ENCODE measurements at regions not wholly inside any gene's neighbourhood (a gene's known extent, or its start where the extent isn't known, plus 50 kb on each side); places are given as distances from the start of the nearest gene placed in this dataset.
A peak's percentile ranks its signal among the peaks of the same experiment; 100 is the strongest.

DNA sequence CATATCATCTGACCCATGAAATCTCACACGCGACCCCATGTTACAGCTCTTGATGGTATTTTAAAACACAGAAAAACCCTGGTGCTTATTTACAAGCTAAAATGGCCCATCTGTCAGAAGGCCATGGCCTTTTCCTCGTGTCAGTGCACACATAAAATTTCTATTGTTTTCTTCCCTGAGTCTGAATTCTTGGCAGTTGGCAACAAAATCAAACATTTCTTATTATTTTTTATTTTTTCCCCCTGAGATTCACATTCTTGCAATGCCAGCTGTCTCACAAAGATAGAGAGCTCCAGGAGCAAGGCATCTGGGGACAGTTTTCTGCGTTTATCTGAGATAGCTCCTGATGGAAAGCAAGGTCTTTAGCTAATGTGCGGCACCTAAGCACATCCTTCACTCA, 818.1 kb upstream of the TMEM132C start:
- DNase-seq (ENCODE audit: low spot score) (no peak), ATAC-seq (ENCODE audit: low read depth) (no peak)
- Histone ChIP-seq H3K36me3 (ENCODE audit: low read depth) (no peaks in the 10 kb centered on the region), H3K9me3 (ENCODE audit: severe bottlenecking) (no peaks in the 10 kb centered on the region), H3K27me3 (ENCODE audit: insufficient read depth, poor library complexity, severe bottlenecking) (peaks cover under 1% of the 10 kb centered on the region), H3K4me3 (ENCODE audit: severe bottlenecking) (no peak overlapping the region), H3K27ac (ENCODE audit: poor library complexity, severe bottlenecking) (no peak overlapping the region), H3K4me1 (ENCODE audit: insufficient read depth, poor library complexity, severe bottlenecking) (no peaks in the 10 kb centered on the region)
- TF ChIP-seq, protein P1, sequence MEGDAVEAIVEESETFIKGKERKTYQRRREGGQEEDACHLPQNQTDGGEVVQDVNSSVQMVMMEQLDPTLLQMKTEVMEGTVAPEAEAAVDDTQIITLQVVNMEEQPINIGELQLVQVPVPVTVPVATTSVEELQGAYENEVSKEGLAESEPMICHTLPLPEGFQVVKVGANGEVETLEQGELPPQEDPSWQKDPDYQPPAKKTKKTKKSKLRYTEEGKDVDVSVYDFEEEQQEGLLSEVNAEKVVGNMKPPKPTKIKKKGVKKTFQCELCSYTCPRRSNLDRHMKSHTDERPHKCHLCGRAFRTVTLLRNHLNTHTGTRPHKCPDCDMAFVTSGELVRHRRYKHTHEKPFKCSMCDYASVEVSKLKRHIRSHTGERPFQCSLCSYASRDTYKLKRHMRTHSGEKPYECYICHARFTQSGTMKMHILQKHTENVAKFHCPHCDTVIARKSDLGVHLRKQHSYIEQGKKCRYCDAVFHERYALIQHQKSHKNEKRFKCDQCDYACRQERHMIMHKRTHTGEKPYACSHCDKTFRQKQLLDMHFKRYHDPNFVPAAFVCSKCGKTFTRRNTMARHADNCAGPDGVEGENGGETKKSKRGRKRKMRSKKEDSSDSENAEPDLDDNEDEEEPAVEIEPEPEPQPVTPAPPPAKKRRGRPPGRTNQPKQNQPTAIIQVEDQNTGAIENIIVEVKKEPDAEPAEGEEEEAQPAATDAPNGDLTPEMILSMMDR (IDR thresholded peaks at IDR 0.05; ENCODE audit: poor library complexity, severe bottlenecking) = no peak

DNA sequence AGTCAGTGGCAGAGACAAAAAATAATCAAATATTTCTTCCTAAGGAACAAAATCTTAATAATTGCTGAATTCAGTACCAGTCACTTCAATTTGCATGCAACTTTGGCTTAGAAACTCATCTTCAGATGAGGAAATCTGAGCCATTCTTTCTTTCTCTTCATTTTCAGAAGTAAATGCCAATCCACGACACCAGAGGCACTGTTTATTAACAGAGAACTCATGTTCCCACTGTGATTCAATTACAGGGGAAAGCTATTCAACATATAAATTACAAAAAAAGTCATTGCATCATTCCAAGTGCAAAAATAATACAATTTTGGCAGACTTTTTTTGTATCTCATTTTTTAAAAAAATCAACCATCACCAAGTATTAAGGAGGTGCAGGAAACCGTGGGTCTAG, 816.1 kb upstream of the TMEM132C start:
- H3K9me3 ChIP-seq (ENCODE audit: severe bottlenecking) = no peaks in the 10 kb centered on the region
- no peak overlapping the region for H3K27ac ChIP-seq (ENCODE audit: poor library complexity, severe bottlenecking)
- H3K27me3 ChIP-seq (ENCODE audit: insufficient read depth, poor library complexity, severe bottlenecking) = peaks cover 15% of the 10 kb centered on the region
- no peak for ATAC-seq (ENCODE audit: low read depth)
- no peak for DNase-seq (ENCODE audit: low spot score)
- H3K4me3 ChIP-seq (ENCODE audit: severe bottlenecking) = no peak overlapping the region
- no peaks in the 10 kb centered on the region for H3K4me1 ChIP-seq (ENCODE audit: insufficient read depth, poor library complexity, severe bottlenecking)
- no peaks in the 10 kb centered on the region for H3K36me3 ChIP-seq (ENCODE audit: low read depth)
- TF ChIP-seq, protein P1 (IDR thresholded peaks at IDR 0.05; ENCODE audit: poor library complexity, severe bottlenecking) = peak; percentile 7

DNA sequence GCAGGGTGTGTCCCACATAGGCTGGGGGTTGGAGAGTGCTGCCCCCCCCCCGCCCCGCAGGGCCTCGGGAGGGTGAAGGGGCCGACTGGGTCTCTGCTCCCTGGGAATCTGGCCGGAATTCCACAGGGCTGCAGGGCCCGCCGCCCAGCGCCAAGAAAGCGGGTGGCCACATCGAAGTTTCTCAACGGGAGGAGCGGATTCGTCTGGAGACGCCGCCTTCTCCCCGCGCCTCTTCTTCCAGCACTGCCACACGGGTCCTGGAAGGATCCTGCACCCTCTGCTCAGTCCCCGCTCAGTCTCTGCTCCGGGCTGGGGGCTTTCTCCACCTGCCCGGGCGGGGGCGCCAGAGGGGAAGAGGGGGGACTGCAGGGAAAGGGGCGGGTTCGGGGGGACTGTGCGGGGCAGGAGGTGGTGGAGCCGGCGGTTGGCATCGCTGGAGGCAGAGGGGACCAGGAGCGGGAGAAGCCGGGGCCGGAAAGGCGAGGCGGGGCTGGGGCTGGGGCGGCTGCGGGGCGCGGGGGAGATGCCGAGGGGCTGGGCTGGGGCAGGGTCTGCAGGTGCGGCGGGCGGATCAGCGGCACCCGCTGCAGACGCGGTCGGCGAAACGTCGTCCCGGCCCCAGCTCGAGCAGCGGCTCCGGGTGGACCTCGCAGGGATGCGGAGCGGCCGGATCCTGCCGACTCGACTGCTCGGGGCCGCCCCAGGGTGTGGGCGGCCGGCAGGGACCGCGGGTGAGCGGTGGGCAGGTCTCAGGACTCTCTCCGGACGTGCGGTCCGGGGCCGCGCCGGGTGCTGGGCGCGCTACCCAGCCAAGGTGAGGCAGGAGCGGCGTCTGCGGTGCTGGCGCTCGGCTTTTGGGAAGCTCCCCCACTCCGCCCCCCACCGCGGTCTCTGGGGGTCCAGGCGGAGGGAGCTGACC, 811.4 kb upstream of the TMEM132C start:
- Histone ChIP-seq H3K9me3 (ENCODE audit: severe bottlenecking) (no peaks in the 10 kb centered on the region), H3K27ac (ENCODE audit: poor library complexity, severe bottlenecking) (no peak overlapping the region), H3K4me1 (ENCODE audit: insufficient read depth, poor library complexity, severe bottlenecking) (no peaks in the 10 kb centered on the region), H3K27me3 (ENCODE audit: insufficient read depth, poor library complexity, severe bottlenecking) (peaks cover 24% of the 10 kb centered on the region), H3K4me3 (ENCODE audit: severe bottlenecking) (peak overlapping the region; percentile 15), H3K36me3 (ENCODE audit: low read depth) (no peaks in the 10 kb centered on the region)
- ATAC-seq (ENCODE audit: low read depth) (peak; percentile 65), DNase-seq (ENCODE audit: low spot score) (no peak)
- TF ChIP-seq, protein P1 (IDR thresholded peaks at IDR 0.05; ENCODE audit: poor library complexity, severe bottlenecking) = peak; percentile 26

DNA sequence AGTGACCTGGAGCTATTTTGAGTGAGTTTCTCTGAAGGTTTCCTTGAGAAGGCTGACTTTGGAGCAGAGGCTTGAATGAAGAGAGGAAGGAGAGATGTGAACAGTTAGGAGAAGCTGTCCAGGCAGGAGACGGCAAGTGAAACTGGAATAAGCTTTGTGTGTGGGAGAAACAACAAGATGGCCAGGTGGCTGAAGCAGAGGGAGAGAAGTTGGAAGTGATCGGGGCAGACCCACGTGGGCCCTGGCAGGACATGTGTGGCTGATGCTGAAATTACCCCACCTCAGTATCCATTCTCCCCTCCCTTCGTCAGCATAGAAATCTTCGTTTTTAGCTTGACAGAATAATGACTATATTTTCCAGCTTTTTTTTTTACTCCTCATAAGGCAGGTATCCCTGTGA, 809.2 kb upstream of the TMEM132C start:
- no peak overlapping the region for H3K4me3 ChIP-seq (ENCODE audit: severe bottlenecking)
- TF ChIP-seq, protein P1 (IDR thresholded peaks at IDR 0.05; ENCODE audit: poor library complexity, severe bottlenecking) = no peak
- no peaks in the 10 kb centered on the region for H3K36me3 ChIP-seq (ENCODE audit: low read depth)
- DNase-seq (ENCODE audit: low spot score) = no peak
- no peak for ATAC-seq (ENCODE audit: low read depth)
- H3K4me1 ChIP-seq (ENCODE audit: insufficient read depth, poor library complexity, severe bottlenecking) = no peaks in the 10 kb centered on the region
- no peak overlapping the region for H3K27ac ChIP-seq (ENCODE audit: poor library complexity, severe bottlenecking)
- H3K27me3 ChIP-seq (ENCODE audit: insufficient read depth, poor library complexity, severe bottlenecking) = peaks cover 24% of the 10 kb centered on the region
- H3K9me3 ChIP-seq (ENCODE audit: severe bottlenecking) = no peaks in the 10 kb centered on the region

DNA sequence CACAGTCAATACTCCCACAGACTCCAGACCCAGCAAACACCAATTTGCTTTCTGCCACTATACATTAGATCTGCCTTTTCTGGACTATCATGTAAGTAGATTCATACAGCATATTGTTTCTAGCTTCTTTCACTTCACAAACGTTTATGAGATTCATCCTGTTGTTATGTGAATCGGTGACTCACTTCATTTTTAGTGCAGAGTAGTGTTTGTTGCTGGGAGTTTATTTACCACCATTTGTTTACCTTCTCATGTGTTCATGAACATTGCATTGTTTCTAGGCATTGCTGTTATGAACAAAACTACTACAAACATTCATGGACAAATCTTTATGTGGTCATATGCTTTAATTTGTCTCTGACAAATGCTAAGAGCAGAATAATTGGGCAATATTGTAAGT, 807.8 kb upstream of the TMEM132C start:
- Histone ChIP-seq H3K4me3 (ENCODE audit: severe bottlenecking) (no peak overlapping the region), H3K9me3 (ENCODE audit: severe bottlenecking) (no peaks in the 10 kb centered on the region), H3K27ac (ENCODE audit: poor library complexity, severe bottlenecking) (no peak overlapping the region), H3K4me1 (ENCODE audit: insufficient read depth, poor library complexity, severe bottlenecking) (no peaks in the 10 kb centered on the region), H3K27me3 (ENCODE audit: insufficient read depth, poor library complexity, severe bottlenecking) (peaks cover 21% of the 10 kb centered on the region), H3K36me3 (ENCODE audit: low read depth) (no peaks in the 10 kb centered on the region)
- no peak for DNase-seq (ENCODE audit: low spot score)
- ATAC-seq (ENCODE audit: low read depth) = no peak
- TF ChIP-seq, protein P1 (IDR thresholded peaks at IDR 0.05; ENCODE audit: poor library complexity, severe bottlenecking) = no peak
